ENCODE measurements at regions not wholly inside any gene's neighbourhood (a gene's known extent, or its start where the extent isn't known, plus 50 kb on each side); places are given as distances from the start of the nearest gene placed in this dataset.
A peak's percentile ranks its signal among the peaks of the same experiment; 100 is the strongest.

DNA sequence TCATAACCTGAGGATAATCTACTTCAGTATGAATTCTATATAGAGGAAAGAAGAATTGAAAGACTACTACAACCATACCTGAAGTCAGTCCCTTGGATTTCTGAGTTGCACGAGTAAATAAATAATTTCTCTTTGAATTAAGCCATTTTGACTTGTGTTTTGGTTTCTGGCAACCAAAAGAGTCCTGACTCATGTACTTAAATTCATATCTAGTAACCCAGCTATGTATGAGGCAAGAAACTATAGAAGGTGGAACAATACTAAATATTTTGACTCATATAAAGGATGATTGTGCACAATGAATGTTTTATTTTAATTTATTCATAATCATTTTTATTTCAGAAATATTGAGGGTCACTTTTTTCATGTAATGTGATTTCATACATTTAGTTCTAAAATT is 276.8 kb downstream of the MEF2C start:
- Histone ChIP-seq H3K4me3 (ENCODE audit: low read length) (no peak overlapping the region), H3K27me3 (ENCODE audit: low read length) (no peaks in the 10 kb centered on the region), H3K27ac (ENCODE audit: low read length) (no peak overlapping the region), H3K9ac (ENCODE audit: low read length) (no peak overlapping the region), H3K9me2 (replicated peaks; ENCODE audit: insufficient read depth, low read length) (no peaks in the 10 kb centered on the region), H3K4me2 (ENCODE audit: low read depth, low read length, poor library complexity, severe bottlenecking) (no peak overlapping the region), H3K4me1 (ENCODE audit: low read length) (no peaks in the 10 kb centered on the region), H3K79me2 (ENCODE audit: low read length) (no peaks in the 10 kb centered on the region), H3K36me3 (ENCODE audit: insufficient read depth, low read length) (no peaks in the 10 kb centered on the region), H4K20me1 (ENCODE audit: insufficient read depth, low read depth, low read length) (no peaks in the 10 kb centered on the region), H3K9me3 (ENCODE audit: low read length) (no peaks in the 10 kb centered on the region), H2AFZ (ENCODE audit: low read length) (no peak overlapping the region)
- no peak for DNase-seq

DNA sequence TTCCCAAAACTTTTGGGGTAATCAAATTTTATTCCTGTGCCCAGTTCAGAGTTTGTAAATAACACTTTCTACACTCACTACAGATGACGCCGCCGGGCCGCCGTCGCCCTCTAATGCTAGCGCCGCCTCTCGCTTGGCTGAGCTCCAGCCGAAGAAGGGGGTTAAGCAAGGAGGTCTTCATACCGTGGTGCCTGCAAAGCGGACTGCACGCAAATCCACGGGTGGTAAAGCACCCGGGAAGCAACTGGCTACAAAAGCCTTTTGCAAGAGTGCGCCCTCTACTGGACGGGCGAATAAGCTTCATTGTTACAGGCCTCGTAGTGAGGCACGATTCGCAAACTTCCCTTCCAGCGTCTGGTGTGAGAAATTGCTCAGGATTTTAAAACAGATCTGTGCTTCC is 280.4 kb downstream of the MEF2C start:
- DNase-seq, result peak; percentile 84

DNA sequence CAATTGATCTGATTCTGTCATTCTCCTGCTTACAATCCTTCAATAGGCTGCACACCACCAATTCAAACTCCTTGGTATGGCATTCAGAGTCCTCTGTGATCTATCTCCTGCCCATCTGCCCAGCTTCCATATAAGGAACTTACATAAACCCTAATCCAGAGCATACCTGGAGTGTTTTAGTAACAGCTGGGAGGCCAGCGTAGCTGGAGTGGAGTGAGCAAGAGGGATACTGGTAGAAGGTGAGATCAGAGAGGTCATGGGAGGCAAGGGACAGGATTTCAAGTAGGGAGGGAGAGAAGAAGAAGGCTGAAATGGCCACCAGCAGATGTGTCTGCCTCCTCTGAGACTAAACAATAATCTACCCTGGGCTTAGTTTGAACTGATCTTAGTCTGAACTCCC is 288.5 kb downstream of the MEF2C start:
- Histone ChIP-seq H3K4me3 (ENCODE audit: low read length) (no peak overlapping the region), H3K9me3 (ENCODE audit: low read length) (no peaks in the 10 kb centered on the region), H2AFZ (ENCODE audit: low read length) (no peak overlapping the region), H4K20me1 (ENCODE audit: insufficient read depth, low read depth, low read length) (no peaks in the 10 kb centered on the region), H3K4me2 (ENCODE audit: low read depth, low read length, poor library complexity, severe bottlenecking) (no peak overlapping the region), H3K4me1 (ENCODE audit: low read length) (no peaks in the 10 kb centered on the region), H3K9me2 (replicated peaks; ENCODE audit: insufficient read depth, low read length) (no peaks in the 10 kb centered on the region), H3K9ac (ENCODE audit: low read length) (no peak overlapping the region), H3K27me3 (ENCODE audit: low read length) (no peaks in the 10 kb centered on the region), H3K27ac (ENCODE audit: low read length) (no peak overlapping the region), H3K36me3 (ENCODE audit: insufficient read depth, low read length) (no peaks in the 10 kb centered on the region), H3K79me2 (ENCODE audit: low read length) (no peaks in the 10 kb centered on the region)
- DNase-seq, result no peak

More for the DNA sequence above, 280.4 kb downstream of the MEF2C start:
- Histone ChIP-seq H4K20me1 (ENCODE audit: insufficient read depth, low read depth, low read length) (no peaks in the 10 kb centered on the region), H3K27ac (ENCODE audit: low read length) (no peak overlapping the region), H2AFZ (ENCODE audit: low read length) (no peak overlapping the region), H3K9me2 (replicated peaks; ENCODE audit: insufficient read depth, low read length) (no peaks in the 10 kb centered on the region), H3K4me3 (ENCODE audit: low read length) (no peak overlapping the region), H3K9ac (ENCODE audit: low read length) (no peak overlapping the region), H3K4me2 (ENCODE audit: low read depth, low read length, poor library complexity, severe bottlenecking) (no peak overlapping the region), H3K27me3 (ENCODE audit: low read length) (no peaks in the 10 kb centered on the region), H3K36me3 (ENCODE audit: insufficient read depth, low read length) (no peaks in the 10 kb centered on the region), H3K4me1 (ENCODE audit: low read length) (no peaks in the 10 kb centered on the region), H3K79me2 (ENCODE audit: low read length) (no peaks in the 10 kb centered on the region), H3K9me3 (ENCODE audit: low read length) (no peaks in the 10 kb centered on the region)

DNA sequence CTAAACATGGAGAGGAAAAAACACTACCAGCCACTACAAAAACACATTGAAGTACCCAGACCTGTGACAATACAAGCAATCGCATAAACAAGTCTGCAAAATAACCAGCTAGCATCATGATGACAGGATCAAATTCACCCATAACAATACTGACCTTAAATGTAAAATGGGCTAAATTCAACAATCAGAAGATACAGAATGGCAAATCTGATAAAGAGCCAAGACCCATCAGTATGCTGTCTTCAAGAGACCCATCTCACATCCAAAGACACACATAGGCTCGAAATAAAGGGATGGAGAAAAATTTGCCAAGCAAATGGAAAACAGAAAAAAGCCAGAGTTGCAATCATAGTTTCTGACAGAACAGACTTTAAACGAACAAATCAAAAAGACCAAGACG is 294.4 kb downstream of the MEF2C start:
- DNase-seq, result no peak
- Histone ChIP-seq H3K4me3 (ENCODE audit: low read length) (no peak overlapping the region), H3K27ac (ENCODE audit: low read length) (no peak overlapping the region), H4K20me1 (ENCODE audit: insufficient read depth, low read depth, low read length) (no peaks in the 10 kb centered on the region), H3K79me2 (ENCODE audit: low read length) (no peaks in the 10 kb centered on the region), H3K27me3 (ENCODE audit: low read length) (no peaks in the 10 kb centered on the region), H3K9ac (ENCODE audit: low read length) (no peak overlapping the region), H3K4me1 (ENCODE audit: low read length) (no peaks in the 10 kb centered on the region), H3K9me3 (ENCODE audit: low read length) (no peaks in the 10 kb centered on the region), H2AFZ (ENCODE audit: low read length) (no peak overlapping the region), H3K36me3 (ENCODE audit: insufficient read depth, low read length) (no peaks in the 10 kb centered on the region), H3K9me2 (replicated peaks; ENCODE audit: insufficient read depth, low read length) (no peaks in the 10 kb centered on the region), H3K4me2 (ENCODE audit: low read depth, low read length, poor library complexity, severe bottlenecking) (no peak overlapping the region)

DNA sequence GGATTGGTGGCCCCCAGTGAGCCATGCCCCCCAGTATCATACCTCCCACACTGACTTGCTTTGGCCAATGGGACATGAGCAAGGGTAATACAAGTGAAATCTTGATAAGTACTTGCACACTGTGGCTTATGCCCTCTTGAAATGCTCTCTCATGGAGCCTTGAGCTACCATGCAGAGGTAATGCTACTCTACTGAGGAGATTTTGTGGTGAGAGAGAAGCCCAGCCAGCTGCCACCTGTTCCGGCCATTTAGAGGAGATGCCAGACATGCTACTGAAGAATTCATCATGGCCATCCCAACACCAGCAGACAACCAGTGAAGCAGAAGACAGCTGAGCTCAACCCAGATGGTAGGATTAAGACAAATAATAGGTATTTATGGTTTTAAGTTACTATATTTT is 299.5 kb downstream of the MEF2C start:
- Histone ChIP-seq H3K9me2 (replicated peaks; ENCODE audit: insufficient read depth, low read length) (no peaks in the 10 kb centered on the region), H3K36me3 (ENCODE audit: insufficient read depth, low read length) (no peaks in the 10 kb centered on the region), H3K79me2 (ENCODE audit: low read length) (no peaks in the 10 kb centered on the region), H3K4me1 (ENCODE audit: low read length) (no peaks in the 10 kb centered on the region), H3K9me3 (ENCODE audit: low read length) (no peaks in the 10 kb centered on the region), H3K4me2 (ENCODE audit: low read depth, low read length, poor library complexity, severe bottlenecking) (no peak overlapping the region), H3K27ac (ENCODE audit: low read length) (no peak overlapping the region), H3K4me3 (ENCODE audit: low read length) (no peak overlapping the region), H3K27me3 (ENCODE audit: low read length) (no peaks in the 10 kb centered on the region), H2AFZ (ENCODE audit: low read length) (no peak overlapping the region), H3K9ac (ENCODE audit: low read length) (no peak overlapping the region), H4K20me1 (ENCODE audit: insufficient read depth, low read depth, low read length) (no peaks in the 10 kb centered on the region)
- DNase-seq, result no peak

DNA sequence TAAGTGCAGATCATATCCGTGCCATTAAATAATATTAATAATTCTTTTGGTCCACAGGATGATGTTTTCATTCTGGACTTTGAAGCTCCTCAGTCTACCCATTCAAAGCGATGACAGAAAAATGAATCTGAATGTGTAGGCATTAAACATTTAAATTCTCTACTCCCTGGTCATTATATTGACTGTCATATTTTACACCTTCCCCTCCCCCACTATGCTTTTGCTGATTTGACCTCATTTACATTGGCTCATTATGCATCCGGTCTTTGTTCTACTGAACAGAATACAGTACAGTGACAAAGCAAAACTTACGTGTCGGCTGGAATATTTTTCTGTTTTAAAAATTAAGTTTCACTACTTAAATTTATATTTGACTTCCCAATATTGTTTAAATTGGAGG is 289.7 kb upstream of the TMEM161B start:
- no peak overlapping the region for H3K4me2 ChIP-seq (ENCODE audit: low read depth, low read length, poor library complexity, severe bottlenecking)
- H3K36me3 ChIP-seq (ENCODE audit: insufficient read depth, low read length), result no peaks in the 10 kb centered on the region
- no peak for DNase-seq
- H3K4me1 ChIP-seq (ENCODE audit: low read length), result peaks cover 7% of the 10 kb centered on the region
- no peaks in the 10 kb centered on the region for H3K27me3 ChIP-seq (ENCODE audit: low read length)
- no peak overlapping the region for H3K27ac ChIP-seq (ENCODE audit: low read length)
- H4K20me1 ChIP-seq (ENCODE audit: insufficient read depth, low read depth, low read length), result no peaks in the 10 kb centered on the region
- H3K4me3 ChIP-seq (ENCODE audit: low read length), result no peak overlapping the region
- H3K9me2 ChIP-seq (replicated peaks; ENCODE audit: insufficient read depth, low read length), result no peaks in the 10 kb centered on the region
- H3K9ac ChIP-seq (ENCODE audit: low read length), result no peak overlapping the region
- H2AFZ ChIP-seq (ENCODE audit: low read length), result no peak overlapping the region
- H3K9me3 ChIP-seq (ENCODE audit: low read length), result no peaks in the 10 kb centered on the region
- H3K79me2 ChIP-seq (ENCODE audit: low read length), result no peaks in the 10 kb centered on the region

DNA sequence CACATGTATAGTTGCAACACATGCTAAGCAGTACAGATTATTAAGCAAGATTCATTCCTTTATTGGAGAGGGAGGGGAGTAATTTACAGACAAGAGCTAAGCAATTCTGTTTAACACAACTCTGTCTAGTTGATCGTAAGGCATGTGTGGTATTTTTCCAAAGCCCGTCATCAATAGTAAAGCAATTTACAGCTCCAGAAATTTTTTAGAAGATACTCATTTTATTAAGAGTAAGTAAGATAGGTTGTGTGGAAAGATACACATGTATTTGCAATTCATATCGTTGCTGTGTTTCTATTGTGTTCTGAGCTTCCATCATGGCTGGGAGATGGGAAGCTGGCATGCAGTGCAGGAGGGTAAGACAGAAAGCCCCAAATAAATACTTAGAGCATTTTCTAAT is 289.2 kb upstream of the TMEM161B start:
- Histone ChIP-seq H3K27me3 (ENCODE audit: low read length) (no peaks in the 10 kb centered on the region), H3K9me3 (ENCODE audit: low read length) (no peaks in the 10 kb centered on the region), H2AFZ (ENCODE audit: low read length) (no peak overlapping the region), H3K27ac (ENCODE audit: low read length) (no peak overlapping the region), H4K20me1 (ENCODE audit: insufficient read depth, low read depth, low read length) (no peaks in the 10 kb centered on the region), H3K36me3 (ENCODE audit: insufficient read depth, low read length) (no peaks in the 10 kb centered on the region), H3K4me1 (ENCODE audit: low read length) (peaks cover 7% of the 10 kb centered on the region), H3K9ac (ENCODE audit: low read length) (no peak overlapping the region), H3K4me2 (ENCODE audit: low read depth, low read length, poor library complexity, severe bottlenecking) (no peak overlapping the region), H3K9me2 (replicated peaks; ENCODE audit: insufficient read depth, low read length) (no peaks in the 10 kb centered on the region), H3K4me3 (ENCODE audit: low read length) (no peak overlapping the region), H3K79me2 (ENCODE audit: low read length) (no peaks in the 10 kb centered on the region)
- DNase-seq, result no peak

DNA sequence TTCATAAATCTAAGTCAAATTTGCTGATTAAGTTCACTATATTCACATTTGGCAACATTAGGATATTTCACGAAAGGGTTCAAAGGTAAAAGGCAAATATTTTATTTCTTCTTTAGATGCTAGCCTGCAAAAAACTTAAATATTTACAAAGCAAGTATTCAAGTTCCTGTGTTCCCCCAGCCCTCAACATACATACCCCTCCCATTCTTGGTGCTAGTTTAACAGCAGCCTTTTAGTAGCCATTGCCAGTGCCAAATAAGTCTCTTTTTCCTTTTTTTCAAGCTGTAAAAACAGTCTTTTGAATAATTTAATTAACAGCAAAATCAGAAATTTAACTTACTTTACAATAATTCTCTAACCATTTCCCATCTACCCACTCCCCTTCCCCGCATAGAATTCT is 288.5 kb upstream of the TMEM161B start:
- no peaks in the 10 kb centered on the region for H3K79me2 ChIP-seq (ENCODE audit: low read length)
- H3K4me1 ChIP-seq (ENCODE audit: low read length), result peaks cover 7% of the 10 kb centered on the region
- H3K9me3 ChIP-seq (ENCODE audit: low read length), result no peaks in the 10 kb centered on the region
- no peaks in the 10 kb centered on the region for H3K9me2 ChIP-seq (replicated peaks; ENCODE audit: insufficient read depth, low read length)
- no peak overlapping the region for H3K27ac ChIP-seq (ENCODE audit: low read length)
- DNase-seq, result no peak
- H3K36me3 ChIP-seq (ENCODE audit: insufficient read depth, low read length), result no peaks in the 10 kb centered on the region
- no peak overlapping the region for H2AFZ ChIP-seq (ENCODE audit: low read length)
- no peaks in the 10 kb centered on the region for H4K20me1 ChIP-seq (ENCODE audit: insufficient read depth, low read depth, low read length)
- no peak overlapping the region for H3K4me2 ChIP-seq (ENCODE audit: low read depth, low read length, poor library complexity, severe bottlenecking)
- H3K27me3 ChIP-seq (ENCODE audit: low read length), result no peaks in the 10 kb centered on the region
- H3K4me3 ChIP-seq (ENCODE audit: low read length), result no peak overlapping the region
- no peak overlapping the region for H3K9ac ChIP-seq (ENCODE audit: low read length)

DNA sequence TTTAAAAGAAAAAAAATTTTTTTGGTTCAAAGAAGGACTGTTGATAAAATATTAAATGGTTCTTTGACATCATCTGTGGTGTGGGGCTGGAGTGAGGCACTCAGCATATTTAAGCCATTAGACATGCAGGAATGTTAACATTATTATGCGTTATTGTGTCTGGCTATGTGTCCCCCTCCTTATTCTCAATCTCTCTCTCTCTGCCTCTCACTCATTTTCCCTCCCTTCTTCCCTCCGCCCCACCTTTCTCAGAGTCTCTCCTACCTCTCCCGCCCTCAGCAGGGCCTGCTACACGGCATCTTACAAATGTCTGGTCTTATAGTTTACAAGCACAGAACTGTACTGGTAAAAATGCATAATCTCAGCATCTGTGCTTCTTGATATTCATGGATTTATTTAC is 287.8 kb upstream of the TMEM161B start:
- no peak overlapping the region for H3K4me2 ChIP-seq (ENCODE audit: low read depth, low read length, poor library complexity, severe bottlenecking)
- H4K20me1 ChIP-seq (ENCODE audit: insufficient read depth, low read depth, low read length), result no peaks in the 10 kb centered on the region
- H3K4me3 ChIP-seq (ENCODE audit: low read length), result no peak overlapping the region
- no peaks in the 10 kb centered on the region for H3K9me3 ChIP-seq (ENCODE audit: low read length)
- H2AFZ ChIP-seq (ENCODE audit: low read length), result no peak overlapping the region
- no peaks in the 10 kb centered on the region for H3K27me3 ChIP-seq (ENCODE audit: low read length)
- H3K9ac ChIP-seq (ENCODE audit: low read length), result no peak overlapping the region
- no peaks in the 10 kb centered on the region for H3K9me2 ChIP-seq (replicated peaks; ENCODE audit: insufficient read depth, low read length)
- H3K79me2 ChIP-seq (ENCODE audit: low read length), result no peaks in the 10 kb centered on the region
- no peak overlapping the region for H3K27ac ChIP-seq (ENCODE audit: low read length)
- no peaks in the 10 kb centered on the region for H3K36me3 ChIP-seq (ENCODE audit: insufficient read depth, low read length)
- DNase-seq, result no peak
- peaks cover 7% of the 10 kb centered on the region for H3K4me1 ChIP-seq (ENCODE audit: low read length)
